ENCODE measurements at regions not wholly inside any gene's neighbourhood (a gene's known extent, or its start where the extent isn't known, plus 50 kb on each side); places are given as distances from the start of the nearest gene placed in this dataset.

- no peaks in the 10 kb centered on the region for H3K36me3 ChIP-seq
- TF ChIP-seq CTCF (IDR thresholded peaks at IDR 0.05; ENCODE audit: low read depth, low read length), result no peak
- no peaks in the 10 kb centered on the region for H3K4me1 ChIP-seq
- no peak for DNase-seq
- H3K4me3 ChIP-seq (ENCODE audit: low read depth, low read length), result no peak overlapping the region
- 0 out of 2 replicates have a peak, but pooled peaks cover under 1% of the 10 kb centered on the region for H3K27me3 ChIP-seq
- H3K9me3 ChIP-seq, result no peaks in the 10 kb centered on the region
Observed at GRCh38 chr5:168013546-168013945, 277.9 kb upstream of the WWC1 start.

- Histone ChIP-seq H3K27me3 (0 out of 2 replicates have a peak, but pooled peaks cover 3% of the 10 kb centered on the region), H3K9me3 (no peaks in the 10 kb centered on the region), H3K36me3 (no peaks in the 10 kb centered on the region), H3K4me1 (no peaks in the 10 kb centered on the region), H3K4me3 (ENCODE audit: low read depth, low read length) (no peak overlapping the region)
- no peak for TF ChIP-seq CTCF (IDR thresholded peaks at IDR 0.05; ENCODE audit: low read depth, low read length)
- DNase-seq, result no peak
Observed at GRCh38 chr5:168014433-168015123, 276.9 kb upstream of the WWC1 start.

- Histone ChIP-seq H3K4me1 (no peaks in the 10 kb centered on the region), H3K9me3 (no peaks in the 10 kb centered on the region), H3K36me3 (no peaks in the 10 kb centered on the region), H3K27me3 (peaks cover 7% of the 10 kb centered on the region; the same call in 1 of the 2 replicates), H3K4me3 (ENCODE audit: low read depth, low read length) (no peak overlapping the region)
- no peak for DNase-seq
- TF ChIP-seq CTCF (IDR thresholded peaks at IDR 0.05; ENCODE audit: low read depth, low read length), result no peak
Observed at GRCh38 chr5:168015506-168015905, 275.9 kb upstream of the WWC1 start.

- no peaks in the 10 kb centered on the region for H3K36me3 ChIP-seq
- TF ChIP-seq CTCF (IDR thresholded peaks at IDR 0.05; ENCODE audit: low read depth, low read length), result no peak
- no peaks in the 10 kb centered on the region for H3K4me1 ChIP-seq
- H3K4me3 ChIP-seq (ENCODE audit: low read depth, low read length), result no peak overlapping the region
- peaks cover 20% of the 10 kb centered on the region for H3K27me3 ChIP-seq
- H3K9me3 ChIP-seq, result no peaks in the 10 kb centered on the region
- no peak for DNase-seq
Observed at GRCh38 chr5:168017313-168017712, 274.1 kb upstream of the WWC1 start.

GRCh38 chr5:168019143-168019542, 272.3 kb upstream of the WWC1 start:
- Histone ChIP-seq H3K27me3 (peaks cover 37% of the 10 kb centered on the region), H3K9me3 (no peaks in the 10 kb centered on the region), H3K36me3 (no peaks in the 10 kb centered on the region), H3K4me1 (no peaks in the 10 kb centered on the region), H3K4me3 (ENCODE audit: low read depth, low read length) (no peak overlapping the region)
- no peak for TF ChIP-seq CTCF (IDR thresholded peaks at IDR 0.05; ENCODE audit: low read depth, low read length)
- no peak for DNase-seq

- Histone ChIP-seq H3K36me3 (no peaks in the 10 kb centered on the region), H3K4me3 (ENCODE audit: low read depth, low read length) (no peak overlapping the region), H3K4me1 (no peaks in the 10 kb centered on the region), H3K9me3 (no peaks in the 10 kb centered on the region), H3K27me3 (peaks cover 52% of the 10 kb centered on the region)
- TF ChIP-seq CTCF (IDR thresholded peaks at IDR 0.05; ENCODE audit: low read depth, low read length), result 0 out of 2 replicates have a peak, but pooled peaks have one; percentile 15
- DNase-seq, result no peak
Observed at GRCh38 chr5:168020542-168021294, 270.7 kb upstream of the WWC1 start.

Measured in BE2C (cell line).